ENCODE measurements at regions not wholly inside any gene's neighbourhood (a gene's known extent, or its start where the extent isn't known, plus 50 kb on each side); places are given as distances from the start of the nearest gene placed in this dataset.

- Histone ChIP-seq H3K27me3 (no peaks in the 10 kb centered on the region), H3K27ac (no peak overlapping the region), H3K36me3 (no peaks in the 10 kb centered on the region), H3K4me3 (no peak overlapping the region), H3K4me1 (no peaks in the 10 kb centered on the region), H3K9me3 (no peaks in the 10 kb centered on the region)
- no peak for DNase-seq
- no peak for TF ChIP-seq CTCF (IDR thresholded peaks at IDR 0.05)
- intact Hi-C loops (cut with DNase I; ENCODE audit: low total_unique reads): no loop called here
Measured at GRCh38 chr3:160114355-160114995, 110.7 kb upstream of the C3orf80 start.

- Histone ChIP-seq H3K27ac (no peak overlapping the region), H3K27me3 (no peaks in the 10 kb centered on the region), H3K4me1 (no peaks in the 10 kb centered on the region), H3K36me3 (no peaks in the 10 kb centered on the region), H3K4me3 (no peak overlapping the region), H3K9me3 (no peaks in the 10 kb centered on the region)
- intact Hi-C loops (cut with DNase I; ENCODE audit: low total_unique reads): no loop called here
- DNase-seq: no peak
- no peak for TF ChIP-seq CTCF (IDR thresholded peaks at IDR 0.05)
Measured at GRCh38 chr3:160115387-160115786, 109.8 kb upstream of the C3orf80 start.

GRCh38 chr3:160124224-160124623 lies 101.0 kb upstream of the C3orf80 start:
- H3K27ac ChIP-seq: no peak overlapping the region
- no peaks in the 10 kb centered on the region for H3K36me3 ChIP-seq
- H3K27me3 ChIP-seq: no peaks in the 10 kb centered on the region
- H3K4me3 ChIP-seq: no peak overlapping the region
- DNase-seq: no peak
- no peaks in the 10 kb centered on the region for H3K4me1 ChIP-seq
- H3K9me3 ChIP-seq: no peaks in the 10 kb centered on the region
- intact Hi-C loops (cut with DNase I; ENCODE audit: low total_unique reads): no loop called here
- TF ChIP-seq CTCF (IDR thresholded peaks at IDR 0.05): no peak

GRCh38 chr3:160125258-160125657 lies 100.0 kb upstream of the C3orf80 start:
- TF ChIP-seq CTCF (IDR thresholded peaks at IDR 0.05): no peak
- Histone ChIP-seq H3K27me3 (no peaks in the 10 kb centered on the region), H3K4me1 (no peaks in the 10 kb centered on the region), H3K4me3 (no peak overlapping the region), H3K9me3 (no peaks in the 10 kb centered on the region), H3K36me3 (no peaks in the 10 kb centered on the region), H3K27ac (no peak overlapping the region)
- no peak for DNase-seq
- intact Hi-C loops (cut with DNase I; ENCODE audit: low total_unique reads): no loop called here

- intact Hi-C loops (cut with DNase I; ENCODE audit: low total_unique reads): no loop called here
- DNase-seq: no peak
- no peaks in the 10 kb centered on the region for H3K36me3 ChIP-seq
Measured at GRCh38 chr3:160126051-160126450, 99.2 kb upstream of the C3orf80 start.

More at GRCh38 chr3:160126051-160126450, 99.2 kb upstream of the C3orf80 start:
- TF ChIP-seq CTCF (IDR thresholded peaks at IDR 0.05): no peak
- no peaks in the 10 kb centered on the region for H3K9me3 ChIP-seq
- H3K4me1 ChIP-seq: no peaks in the 10 kb centered on the region
- no peak overlapping the region for H3K4me3 ChIP-seq
- no peak overlapping the region for H3K27ac ChIP-seq
- H3K27me3 ChIP-seq: no peaks in the 10 kb centered on the region

All from tibial artery (tissue), 4 donors.